ENCODE measurements at regions not wholly inside any gene's neighbourhood (a gene's known extent, or its start where the extent isn't known, plus 50 kb on each side); places are given as distances from the start of the nearest gene placed in this dataset.

GRCh38 chr6:44048277-44048676, 79.0 kb downstream of the MRPL14 start:
- intact Hi-C loops (cut with micrococcal nuclease; ENCODE audit: unreplicated experiment) (no loop called here), in situ Hi-C loops (cut with HindIII; ENCODE audit: low pct_unique_long_range_greater_than_20kb, low sequenced_read_pairs) (no loop called here)
- ATAC-seq (no peak), DNase-seq (ENCODE audit: low read depth, low spot score) (no peak)
- Histone ChIP-seq H3K36me3 (ENCODE audit: control insufficient read depth, insufficient read depth, low read length) (no peaks in the 10 kb centered on the region), H3K9me3 (ENCODE audit: control insufficient read depth, insufficient read depth, low read depth, low read length) (no peaks in the 10 kb centered on the region), H3K27me3 (ENCODE audit: control insufficient read depth, insufficient read depth, low read length) (no peaks in the 10 kb centered on the region), H3K4me1 (ENCODE audit: control insufficient read depth, insufficient read depth, low read length) (peaks cover 16% of the 10 kb centered on the region), H3K4me3 (ENCODE audit: low read depth in 2 of 2, low read length in 2 of 2) (no peak overlapping the region), H3K27ac (ENCODE audit: low read length) (no peak overlapping the region)
- BruUV-seq (replicated peaks): no TSS peak
- ChIA-PET CTCF (no interaction called here), POLR2A (no interaction called here)
- no peak for TF ChIP-seq SIN3A (IDR thresholded peaks at IDR 0.05; ENCODE audit: borderline replicate concordance, insufficient read depth, low read depth, low read length)
- TF ChIP-seq TCF7L2 (IDR thresholded peaks at IDR 0.05; ENCODE audit: low read depth, low read length): no peak
- no peak for TF ChIP-seq POLR2AphosphoS5 (IDR thresholded peaks at IDR 0.05; ENCODE audit: low read depth, low read length)
- no peak for TF ChIP-seq REST (IDR thresholded peaks at IDR 0.05; ENCODE audit: insufficient read depth in 1 of 2, low read depth in 2 of 2, low read length in 1 of 2)
- no peak for TF ChIP-seq CTCF (IDR thresholded peaks at IDR 0.05)

- ChIA-PET POLR2A (no interaction called here), CTCF (no interaction called here)
- DNase-seq (ENCODE audit: low read depth, low spot score) (no peak), ATAC-seq (no peak)
- H3K9me3 ChIP-seq (ENCODE audit: control insufficient read depth, insufficient read depth, low read depth, low read length): no peaks in the 10 kb centered on the region
- no peaks in the 10 kb centered on the region for H3K36me3 ChIP-seq (ENCODE audit: control insufficient read depth, insufficient read depth, low read length)
- no peak overlapping the region for H3K4me3 ChIP-seq (ENCODE audit: low read depth in 2 of 2, low read length in 2 of 2)
- TF ChIP-seq TCF7L2 (IDR thresholded peaks at IDR 0.05; ENCODE audit: low read depth, low read length): no peak
- TF ChIP-seq CTCF (IDR thresholded peaks at IDR 0.05): no peak
- no peak for TF ChIP-seq POLR2AphosphoS5 (IDR thresholded peaks at IDR 0.05; ENCODE audit: low read depth, low read length)
- no peak for TF ChIP-seq SIN3A (IDR thresholded peaks at IDR 0.05; ENCODE audit: borderline replicate concordance, insufficient read depth, low read depth, low read length)
- BruUV-seq (replicated peaks): no TSS peak
- peaks cover 21% of the 10 kb centered on the region for H3K4me1 ChIP-seq (ENCODE audit: control insufficient read depth, insufficient read depth, low read length)
- in situ Hi-C loops (cut with HindIII; ENCODE audit: low pct_unique_long_range_greater_than_20kb, low sequenced_read_pairs) (no loop called here), intact Hi-C loops (cut with micrococcal nuclease; ENCODE audit: unreplicated experiment) (no loop called here)
- H3K27me3 ChIP-seq (ENCODE audit: control insufficient read depth, insufficient read depth, low read length): no peaks in the 10 kb centered on the region
- no peak overlapping the region for H3K27ac ChIP-seq (ENCODE audit: low read length)
Measured at GRCh38 chr6:44047801-44048200, 79.5 kb downstream of the MRPL14 start.

Measured in Panc1 (cell line).